22Rv1 (cell line): ENCODE measurements at regions not wholly inside any gene's neighbourhood (a gene's known extent, or its start where the extent isn't known, plus 50 kb on each side); places are given as distances from the start of the nearest gene placed in this dataset.

ENCODE experiments used
- CTCF ChIP-seq: fragments of 450-650 bp; IDR thresholded peaks from 2 replicates; pipeline ENCODE4 v1.5.1; 2017; ENCODE audit warnings: mild to moderate bottlenecking
- ZFX ChIP-seq: fragments of 450-650 bp; IDR thresholded peaks from 2 replicates; pipeline ENCODE4 v1.6.1; 2017; ENCODE audit warnings: antibody characterized with exemption, borderline replicate concordance

GRCh38 chr9:29322240-29322639 is 1749.0 kb upstream of the C9orf72 start:
- TF ChIP-seq CTCF (no peak), ZFX (no peak)
